ENCODE measurements at regions not wholly inside any gene's neighbourhood (a gene's known extent, or its start where the extent isn't known, plus 50 kb on each side); places are given as distances from the start of the nearest gene placed in this dataset.

GRCh38 chr4:149296503-149296902, 519.1 kb downstream of the IQCM start:
- DNase-seq (ENCODE audit: insufficient read length) = no peak
- no peak for TF ChIP-seq POLR2AphosphoS5 (IDR thresholded peaks at IDR 0.05; ENCODE audit: low read depth, low read length)
- no peak for TF ChIP-seq TAF1 (IDR thresholded peaks at IDR 0.05; ENCODE audit: borderline replicate concordance, low read depth, low read length)
- no peak for TF ChIP-seq POLR2A (IDR thresholded peaks at IDR 0.05; ENCODE audit: low read depth, low read length)
- FAIRE-seq = no peak

- FAIRE-seq (no peak), DNase-seq (ENCODE audit: insufficient read length) (no peak)
- TF ChIP-seq POLR2AphosphoS5 (IDR thresholded peaks at IDR 0.05; ENCODE audit: low read depth, low read length) (no peak), POLR2A (IDR thresholded peaks at IDR 0.05; ENCODE audit: low read depth, low read length) (no peak), TAF1 (IDR thresholded peaks at IDR 0.05; ENCODE audit: borderline replicate concordance, low read depth, low read length) (no peak)
These were observed 519.6 kb downstream of the IQCM start for GRCh38 chr4:149296084-149296483.

DNA sequence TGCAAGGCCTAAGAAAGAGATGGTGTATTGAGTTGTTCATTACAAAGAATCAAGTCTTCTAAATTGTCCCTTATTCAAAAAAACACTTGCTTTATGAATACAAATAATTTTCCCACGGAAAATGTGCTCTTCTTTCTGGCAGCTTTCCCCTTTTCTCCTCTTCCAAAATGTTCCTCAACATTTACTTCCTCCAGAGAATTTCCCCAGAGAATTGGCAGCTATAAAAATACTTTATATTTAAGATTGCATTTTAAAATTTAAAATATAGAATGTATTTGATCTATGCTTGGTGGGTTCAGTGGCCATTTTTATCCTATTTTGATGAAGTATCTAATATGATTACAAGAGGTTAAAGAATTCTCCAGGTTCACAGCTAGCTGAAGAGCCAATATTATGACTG, 521.0 kb downstream of the IQCM start:
- TF ChIP-seq POLR2A (IDR thresholded peaks at IDR 0.05; ENCODE audit: low read depth, low read length) (no peak), POLR2AphosphoS5 (IDR thresholded peaks at IDR 0.05; ENCODE audit: low read depth, low read length) (no peak), TAF1 (IDR thresholded peaks at IDR 0.05; ENCODE audit: borderline replicate concordance, low read depth, low read length) (no peak)
- no peak for DNase-seq (ENCODE audit: insufficient read length)
- FAIRE-seq = no peak

DNA sequence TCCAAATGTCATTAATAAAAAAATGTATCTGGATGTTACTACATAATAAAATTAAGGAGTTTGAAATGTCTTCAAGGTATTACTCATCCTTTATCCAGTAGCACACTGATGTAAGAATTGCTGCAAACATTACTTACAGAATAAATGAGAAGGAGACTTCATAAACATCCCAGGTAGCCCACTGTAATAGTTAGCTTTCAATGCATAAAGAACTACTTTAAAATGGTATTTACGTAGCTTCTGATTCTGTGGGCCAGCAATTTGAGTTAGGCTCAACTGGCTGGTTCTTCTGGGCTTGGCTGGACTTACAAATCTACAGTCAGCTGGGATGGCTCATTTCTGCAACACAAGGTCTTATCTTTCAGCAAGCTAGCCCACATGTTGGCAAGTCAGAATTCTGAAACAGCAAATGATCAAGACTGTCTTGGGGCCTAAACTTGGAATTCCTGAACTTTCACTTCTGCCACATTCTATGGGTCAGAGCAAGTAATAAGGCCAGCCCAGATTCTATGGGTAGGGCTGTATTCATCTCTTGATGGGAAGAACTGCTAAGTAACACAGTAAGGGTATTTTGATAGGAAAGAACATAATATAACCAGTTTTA, 522.5 kb downstream of the IQCM start:
- FAIRE-seq (no peak), DNase-seq (ENCODE audit: insufficient read length) (no peak)
- TF ChIP-seq POLR2AphosphoS5 (IDR thresholded peaks at IDR 0.05; ENCODE audit: low read depth, low read length) (no peak), TAF1 (IDR thresholded peaks at IDR 0.05; ENCODE audit: borderline replicate concordance, low read depth, low read length) (no peak), POLR2A (IDR thresholded peaks at IDR 0.05; ENCODE audit: low read depth, low read length) (no peak)

GRCh38 chr4:149292425-149293007, 523.1 kb downstream of the IQCM start:
- DNase-seq (ENCODE audit: insufficient read length) (no peak), FAIRE-seq (no peak)
- TF ChIP-seq TAF1 (IDR thresholded peaks at IDR 0.05; ENCODE audit: borderline replicate concordance, low read depth, low read length) (no peak), POLR2AphosphoS5 (IDR thresholded peaks at IDR 0.05; ENCODE audit: low read depth, low read length) (no peak), POLR2A (IDR thresholded peaks at IDR 0.05; ENCODE audit: low read depth, low read length) (no peak)

- no peak for TF ChIP-seq TAF1 (IDR thresholded peaks at IDR 0.05; ENCODE audit: borderline replicate concordance, low read depth, low read length)
- no peak for TF ChIP-seq POLR2AphosphoS5 (IDR thresholded peaks at IDR 0.05; ENCODE audit: low read depth, low read length)
- no peak for TF ChIP-seq POLR2A (IDR thresholded peaks at IDR 0.05; ENCODE audit: low read depth, low read length)
- DNase-seq (ENCODE audit: insufficient read length) (no peak), FAIRE-seq (no peak)
These were observed 524.2 kb downstream of the IQCM start for GRCh38 chr4:149291463-149291862.

GRCh38 chr4:149280806-149281205, 534.8 kb downstream of the IQCM start:
- FAIRE-seq (no peak), DNase-seq (ENCODE audit: insufficient read length) (no peak)
- TF ChIP-seq POLR2A (IDR thresholded peaks at IDR 0.05; ENCODE audit: low read depth, low read length) (no peak), POLR2AphosphoS5 (IDR thresholded peaks at IDR 0.05; ENCODE audit: low read depth, low read length) (no peak), TAF1 (IDR thresholded peaks at IDR 0.05; ENCODE audit: borderline replicate concordance, low read depth, low read length) (no peak)

DNA sequence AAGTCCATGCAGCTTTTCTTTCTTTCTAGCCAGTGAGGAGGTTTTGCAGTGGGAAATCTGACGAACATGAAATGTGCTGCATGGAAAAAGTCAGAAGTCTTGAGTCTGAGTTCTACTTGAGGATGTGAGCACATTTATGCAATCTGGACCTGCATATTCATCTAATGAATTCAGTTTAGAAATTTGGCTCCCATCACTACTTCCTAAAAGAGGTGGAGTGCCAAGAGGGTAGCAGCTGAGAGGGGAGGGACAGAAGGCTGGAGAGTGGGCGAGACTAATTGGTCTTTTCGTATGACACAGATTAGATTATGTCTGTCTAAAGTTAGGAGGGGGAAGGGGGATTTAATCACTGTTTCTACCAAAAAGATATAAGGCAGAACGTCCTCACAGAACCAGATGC, 535.9 kb downstream of the IQCM start:
- FAIRE-seq (no peak), DNase-seq (ENCODE audit: insufficient read length) (no peak)
- TF ChIP-seq POLR2AphosphoS5 (IDR thresholded peaks at IDR 0.05; ENCODE audit: low read depth, low read length) = no peak
- TF ChIP-seq TAF1 (IDR thresholded peaks at IDR 0.05; ENCODE audit: borderline replicate concordance, low read depth, low read length) = no peak
- TF ChIP-seq POLR2A (IDR thresholded peaks at IDR 0.05; ENCODE audit: low read depth, low read length) = no peak

DNA sequence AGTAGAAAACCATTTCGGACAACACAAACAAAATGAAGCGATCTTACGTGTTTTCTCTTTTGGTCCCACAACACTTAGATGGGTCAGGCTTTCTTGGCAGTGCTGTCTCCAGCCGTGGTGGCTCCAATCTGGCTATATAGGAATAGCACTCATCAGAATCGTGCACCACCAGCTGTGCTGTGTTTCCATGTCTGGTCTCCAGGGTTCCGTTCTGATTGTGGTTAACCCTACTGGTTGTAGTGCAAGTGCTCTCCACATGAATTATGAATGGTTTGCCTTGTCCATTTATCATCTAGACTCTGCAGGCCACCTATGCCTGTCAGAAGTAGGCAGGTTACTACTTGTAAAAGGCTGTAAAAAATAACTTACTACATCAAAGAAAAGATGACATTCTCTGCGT, 536.3 kb downstream of the IQCM start:
- TF ChIP-seq POLR2A (IDR thresholded peaks at IDR 0.05; ENCODE audit: low read depth, low read length) = no peak
- no peak for TF ChIP-seq POLR2AphosphoS5 (IDR thresholded peaks at IDR 0.05; ENCODE audit: low read depth, low read length)
- no peak for TF ChIP-seq TAF1 (IDR thresholded peaks at IDR 0.05; ENCODE audit: borderline replicate concordance, low read depth, low read length)
- FAIRE-seq (no peak), DNase-seq (ENCODE audit: insufficient read length) (no peak)

GRCh38 chr4:149277705-149278104, 537.9 kb downstream of the IQCM start:
- TF ChIP-seq TAF1 (IDR thresholded peaks at IDR 0.05; ENCODE audit: borderline replicate concordance, low read depth, low read length) (no peak), POLR2A (IDR thresholded peaks at IDR 0.05; ENCODE audit: low read depth, low read length) (no peak), POLR2AphosphoS5 (IDR thresholded peaks at IDR 0.05; ENCODE audit: low read depth, low read length) (no peak)
- FAIRE-seq (no peak), DNase-seq (ENCODE audit: insufficient read length) (no peak)

DNA sequence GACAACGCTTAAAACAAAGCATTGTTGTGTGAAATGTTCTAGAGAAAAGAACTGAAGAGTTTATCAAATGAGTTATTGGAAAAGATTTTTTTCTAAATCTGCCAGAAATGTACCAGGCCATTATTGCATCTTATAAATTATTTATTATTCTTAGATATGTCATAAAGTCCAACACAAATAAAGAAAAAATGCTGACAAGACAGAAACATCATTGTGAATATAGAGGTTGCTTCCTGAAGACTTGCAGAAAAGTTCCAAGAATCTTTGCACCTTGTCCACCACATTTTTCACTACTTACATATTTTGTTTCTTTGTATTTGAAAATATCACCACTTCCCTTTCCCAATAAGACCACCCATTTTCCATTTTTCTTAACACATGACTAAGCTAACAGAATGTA, 545.8 kb downstream of the IQCM start:
- no peak for DNase-seq (ENCODE audit: insufficient read length)
- no peak for FAIRE-seq
- TF ChIP-seq TAF1 (IDR thresholded peaks at IDR 0.05; ENCODE audit: borderline replicate concordance, low read depth, low read length) = no peak
- no peak for TF ChIP-seq POLR2AphosphoS5 (IDR thresholded peaks at IDR 0.05; ENCODE audit: low read depth, low read length)
- no peak for TF ChIP-seq POLR2A (IDR thresholded peaks at IDR 0.05; ENCODE audit: low read depth, low read length)

- FAIRE-seq (no peak), DNase-seq (ENCODE audit: insufficient read length) (no peak)
- TF ChIP-seq POLR2AphosphoS5 (IDR thresholded peaks at IDR 0.05; ENCODE audit: low read depth, low read length) (no peak), POLR2A (IDR thresholded peaks at IDR 0.05; ENCODE audit: low read depth, low read length) (no peak), TAF1 (IDR thresholded peaks at IDR 0.05; ENCODE audit: borderline replicate concordance, low read depth, low read length) (no peak)
These were observed 549.3 kb downstream of the IQCM start for GRCh38 chr4:149266301-149266700.
